HEK293 (cell line): ENCODE measurements at regions not wholly inside any gene's neighbourhood (a gene's known extent, or its start where the extent isn't known, plus 50 kb on each side); places are given as distances from the start of the nearest gene placed in this dataset.

Experiments
- GFI1B ChIP-seq: fragments of 450-650 bp; formaldehyde crosslinking; IDR thresholded peaks from 2 replicates; pipeline ENCODE4 v1.5.1; 2016; ENCODE audit warnings: missing biosample characterization, missing genetic modification characterization
- IKZF3 ChIP-seq: fragments of 450-650 bp; IDR thresholded peaks from 2 replicates; pipeline ENCODE4 v1.5.0; 2018; ENCODE audit warnings: missing biosample characterization, mild to moderate bottlenecking, missing genetic modification characterization, moderate library complexity
- SCRT1 ChIP-seq: fragments of 450-650 bp; formaldehyde crosslinking; IDR thresholded peaks from 2 replicates; pipeline ENCODE4 v1.5.1; 2016; ENCODE audit warnings: missing biosample characterization, missing genetic modification characterization, borderline replicate concordance
- ZBTB44 ChIP-seq: fragments of 450-650 bp; IDR thresholded peaks from 2 replicates; pipeline ENCODE4 v1.5.1; 2018; ENCODE audit warnings: missing biosample characterization, mild to moderate bottlenecking, missing genetic modification characterization
- ZBTB48 ChIP-seq: fragments of 450-650 bp; formaldehyde crosslinking; IDR thresholded peaks from 2 replicates; pipeline ENCODE4 v1.5.1; 2016; ENCODE audit warnings: missing biosample characterization, missing genetic modification characterization
- ZBTB7A ChIP-seq: fragments of 450-650 bp; formaldehyde crosslinking; IDR thresholded peaks from 2 replicates; pipeline ENCODE4 v1.5.1; 2016; ENCODE audit warnings: low read depth, missing biosample characterization, missing genetic modification characterization
- ZFP37 ChIP-seq: fragments of 450-650 bp; formaldehyde crosslinking; IDR thresholded peaks from 2 replicates; pipeline ENCODE4 v1.5.1; 2016; ENCODE audit warnings: missing biosample characterization, missing genetic modification characterization
- ZNF114 ChIP-seq: fragments of 450-650 bp; formaldehyde crosslinking; IDR thresholded peaks from 2 replicates; pipeline ENCODE4 v1.5.0; 2017; ENCODE audit warnings: missing biosample characterization, missing genetic modification characterization
- ZNF16 ChIP-seq: fragments of 450-650 bp; formaldehyde crosslinking; IDR thresholded peaks from 2 replicates; pipeline ENCODE4 v1.5.1; 2016; ENCODE audit warnings: low read depth, missing biosample characterization, missing genetic modification characterization
- ZNF175 ChIP-seq: fragments of 450-650 bp; formaldehyde crosslinking; IDR thresholded peaks from 2 replicates; pipeline ENCODE4 v1.5.1; 2016; ENCODE audit warnings: missing biosample characterization, missing genetic modification characterization
- ZNF221 ChIP-seq: fragments of 450-650 bp; formaldehyde crosslinking; IDR thresholded peaks from 2 replicates; pipeline ENCODE4 v1.5.1; 2017; ENCODE audit warnings: missing biosample characterization, missing genetic modification characterization, borderline replicate concordance
- ZNF266 ChIP-seq: fragments of 450-650 bp; formaldehyde crosslinking; IDR thresholded peaks from 2 replicates; pipeline ENCODE4 v1.5.1; 2016; ENCODE audit warnings: missing biosample characterization, missing genetic modification characterization, low read depth
- ZNF274 ChIP-seq, 2 experiments: fragments of 200-500 bp in 1 of 2; fragments of 450-650 bp in 1 of 2; sonication (Bioruptor generic) in 1 of 2; formaldehyde crosslinking in 1 of 2; IDR thresholded peaks; 2 replicates each; pipeline versions ENCODE4 v1.5.1 to v1.6.1; 2014 to 2016; ENCODE audit warnings: borderline replicate concordance in 1 of 2, inconsistent platforms in 1 of 2, low read length in 1 of 2, missing biosample characterization in 1 of 2, missing genetic modification characterization in 1 of 2
- ZNF292 ChIP-seq: fragments of 450-650 bp; formaldehyde crosslinking; IDR thresholded peaks from 2 replicates; pipeline ENCODE4 v1.5.1; 2016; ENCODE audit warnings: low read depth, missing biosample characterization, missing genetic modification characterization, borderline replicate concordance
- ZNF324 ChIP-seq: fragments of 450-650 bp; formaldehyde crosslinking; IDR thresholded peaks from 2 replicates; pipeline ENCODE4 v1.5.1; 2016; ENCODE audit warnings: missing biosample characterization, missing genetic modification characterization
- ZNF354C ChIP-seq: fragments of 450-650 bp; formaldehyde crosslinking; IDR thresholded peaks from 2 replicates; pipeline ENCODE4 v1.5.1; 2016; ENCODE audit warnings: missing biosample characterization, missing genetic modification characterization, low read depth, borderline replicate concordance
- ZNF391 ChIP-seq: fragments of 450-650 bp; formaldehyde crosslinking; IDR thresholded peaks from 2 replicates; pipeline ENCODE4 v1.5.1; 2016; ENCODE audit warnings: low read depth, missing biosample characterization, missing genetic modification characterization, borderline replicate concordance
- ZNF423 ChIP-seq: fragments of 450-650 bp; formaldehyde crosslinking; IDR thresholded peaks from 2 replicates; pipeline ENCODE4 v1.5.1; 2016; ENCODE audit warnings: missing biosample characterization, missing genetic modification characterization
- ZNF473 ChIP-seq: fragments of 450-650 bp; formaldehyde crosslinking; IDR thresholded peaks from 2 replicates; pipeline ENCODE4 v1.5.1; 2017; ENCODE audit warnings: missing biosample characterization, missing genetic modification characterization
- ZNF544 ChIP-seq: fragments of 450-650 bp; formaldehyde crosslinking; IDR thresholded peaks from 2 replicates; pipeline ENCODE4 v1.5.0; 2017; ENCODE audit warnings: missing biosample characterization, missing genetic modification characterization
- ZNF610 ChIP-seq: fragments of 450-650 bp; formaldehyde crosslinking; IDR thresholded peaks from 2 replicates; pipeline ENCODE4 v1.5.1; 2016; ENCODE audit warnings: missing biosample characterization, missing genetic modification characterization, borderline replicate concordance
- ZNF623 ChIP-seq: fragments of 450-650 bp; formaldehyde crosslinking; IDR thresholded peaks from 2 replicates; pipeline ENCODE4 v1.5.1; 2016; ENCODE audit warnings: missing biosample characterization, missing genetic modification characterization
- ZNF624 ChIP-seq: fragments of 450-650 bp; formaldehyde crosslinking; IDR thresholded peaks from 2 replicates; pipeline ENCODE4 v1.5.1; 2017; ENCODE audit warnings: missing biosample characterization, missing genetic modification characterization
- ZNF701 ChIP-seq: fragments of 450-650 bp; formaldehyde crosslinking; IDR thresholded peaks from 2 replicates; pipeline ENCODE4 v1.5.1; 2016; ENCODE audit warnings: missing biosample characterization, missing genetic modification characterization
- ZNF843 ChIP-seq: fragments of 450-650 bp; formaldehyde crosslinking; IDR thresholded peaks from 2 replicates; pipeline ENCODE4 v1.5.1; 2016; ENCODE audit warnings: missing biosample characterization, missing genetic modification characterization
- ZSCAN16 ChIP-seq: fragments of 450-650 bp; formaldehyde crosslinking; IDR thresholded peaks from 2 replicates; pipeline ENCODE4 v1.5.1; 2016; ENCODE audit warnings: missing biosample characterization, missing genetic modification characterization
- TF ChIP-seq, protein P1 (sequence below): fragments of 450-650 bp; formaldehyde crosslinking; IDR thresholded peaks from 2 replicates; pipeline ENCODE4 v1.5.1; 2016; ENCODE audit warnings: missing biosample characterization, missing genetic modification characterization
- TF ChIP-seq, protein P2 (sequence below): fragments of 450-650 bp; formaldehyde crosslinking; IDR thresholded peaks from 2 replicates; pipeline ENCODE4 v1.5.1; 2016; ENCODE audit warnings: missing biosample characterization, missing genetic modification characterization
- TF ChIP-seq, protein P3 (sequence below): fragments of 450-650 bp; formaldehyde crosslinking; IDR thresholded peaks from 2 replicates; pipeline ENCODE4 v1.5.1; 2016; ENCODE audit warnings: missing biosample characterization, missing genetic modification characterization
- TF ChIP-seq, protein P4 (sequence below): fragments of 450-650 bp; formaldehyde crosslinking; IDR thresholded peaks from 2 replicates; pipeline ENCODE4 v1.5.1; 2016; ENCODE audit warnings: missing biosample characterization, missing genetic modification characterization
- TF ChIP-seq, protein P5 (sequence below): fragments of 450-650 bp; formaldehyde crosslinking; IDR thresholded peaks from 2 replicates; pipeline ENCODE4 v1.5.1; 2017; ENCODE audit warnings: missing biosample characterization, mild to moderate bottlenecking, missing genetic modification characterization, moderate library complexity

- TF ChIP-seq ZNF624 (tag by site-specific recombination) (no peak), ZNF423 (tag by site-specific recombination) (no peak), ZBTB48 (tag by site-specific recombination) (no peak), ZNF544 (tag by site-specific recombination) (no peak), ZNF473 (no peak), ZNF354C (tag by site-specific recombination) (no peak), ZSCAN16 (tag by site-specific recombination) (peak; percentile 15; the same call in 1 of the 2 replicates), ZNF610 (peak; percentile 64; the same call in 1 of the 2 replicates), ZNF175 (no peak), IKZF3 (tag by site-specific recombination) (0 out of 2 replicates have a peak, but pooled peaks have one; percentile 49), SCRT1 (tag by site-specific recombination) (no peak), ZNF623 (tag by site-specific recombination) (no peak), ZBTB7A (tag by site-specific recombination) (no peak), ZNF292 (no peak), ZNF114 (no peak), ZBTB44 (no peak), GFI1B (tag by site-specific recombination) (no peak), ZNF16 (no peak), ZNF843 (tag by site-specific recombination) (peak; percentile 67), ZNF274 (IDR thresholded peaks at IDR 0.05; ENCODE audit: low read length) (no peak), ZNF274 (tag by site-specific recombination; IDR thresholded peaks at IDR 0.05; ENCODE audit: borderline replicate concordance) (no peak), ZNF701 (tag by site-specific recombination) (no peak), ZNF266 (no peak), ZNF221 (tag by site-specific recombination) (no peak), ZFP37 (tag by site-specific recombination) (no peak), ZNF391 (tag by site-specific recombination) (no peak), ZNF324 (no peak)
- TF ChIP-seq, protein P1, sequence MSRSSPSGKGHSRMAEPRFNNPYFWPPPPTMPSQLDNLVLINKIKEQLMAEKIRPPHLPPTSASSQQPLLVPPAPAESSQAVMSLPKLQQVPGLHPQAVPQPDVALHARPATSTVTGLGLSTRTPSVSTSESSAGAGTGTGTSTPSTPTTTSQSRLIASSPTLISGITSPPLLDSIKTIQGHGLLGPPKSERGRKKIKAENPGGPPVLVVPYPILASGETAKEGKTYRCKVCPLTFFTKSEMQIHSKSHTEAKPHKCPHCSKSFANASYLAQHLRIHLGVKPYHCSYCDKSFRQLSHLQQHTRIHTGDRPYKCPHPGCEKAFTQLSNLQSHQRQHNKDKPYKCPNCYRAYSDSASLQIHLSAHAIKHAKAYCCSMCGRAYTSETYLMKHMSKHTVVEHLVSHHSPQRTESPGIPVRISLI (tag by site-specific recombination), result no peak
- TF ChIP-seq, protein P2, sequence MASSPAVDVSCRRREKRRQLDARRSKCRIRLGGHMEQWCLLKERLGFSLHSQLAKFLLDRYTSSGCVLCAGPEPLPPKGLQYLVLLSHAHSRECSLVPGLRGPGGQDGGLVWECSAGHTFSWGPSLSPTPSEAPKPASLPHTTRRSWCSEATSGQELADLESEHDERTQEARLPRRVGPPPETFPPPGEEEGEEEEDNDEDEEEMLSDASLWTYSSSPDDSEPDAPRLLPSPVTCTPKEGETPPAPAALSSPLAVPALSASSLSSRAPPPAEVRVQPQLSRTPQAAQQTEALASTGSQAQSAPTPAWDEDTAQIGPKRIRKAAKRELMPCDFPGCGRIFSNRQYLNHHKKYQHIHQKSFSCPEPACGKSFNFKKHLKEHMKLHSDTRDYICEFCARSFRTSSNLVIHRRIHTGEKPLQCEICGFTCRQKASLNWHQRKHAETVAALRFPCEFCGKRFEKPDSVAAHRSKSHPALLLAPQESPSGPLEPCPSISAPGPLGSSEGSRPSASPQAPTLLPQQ, result peak; percentile 19; the same call in 1 of the 2 replicates
- TF ChIP-seq, protein P3, sequence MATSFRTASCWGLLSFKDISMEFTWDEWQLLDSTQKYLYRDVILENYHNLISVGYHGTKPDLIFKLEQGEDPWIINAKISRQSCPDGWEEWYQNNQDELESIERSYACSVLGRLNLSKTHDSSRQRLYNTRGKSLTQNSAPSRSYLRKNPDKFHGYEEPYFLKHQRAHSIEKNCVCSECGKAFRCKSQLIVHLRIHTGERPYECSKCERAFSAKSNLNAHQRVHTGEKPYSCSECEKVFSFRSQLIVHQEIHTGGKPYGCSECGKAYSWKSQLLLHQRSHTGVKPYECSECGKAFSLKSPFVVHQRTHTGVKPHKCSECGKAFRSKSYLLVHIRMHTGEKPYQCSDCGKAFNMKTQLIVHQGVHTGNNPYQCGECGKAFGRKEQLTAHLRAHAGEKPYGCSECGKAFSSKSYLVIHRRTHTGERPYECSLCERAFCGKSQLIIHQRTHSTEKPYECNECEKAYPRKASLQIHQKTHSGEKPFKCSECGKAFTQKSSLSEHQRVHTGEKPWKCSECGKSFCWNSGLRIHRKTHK (tag by site-specific recombination), result no peak
- TF ChIP-seq, protein P4, sequence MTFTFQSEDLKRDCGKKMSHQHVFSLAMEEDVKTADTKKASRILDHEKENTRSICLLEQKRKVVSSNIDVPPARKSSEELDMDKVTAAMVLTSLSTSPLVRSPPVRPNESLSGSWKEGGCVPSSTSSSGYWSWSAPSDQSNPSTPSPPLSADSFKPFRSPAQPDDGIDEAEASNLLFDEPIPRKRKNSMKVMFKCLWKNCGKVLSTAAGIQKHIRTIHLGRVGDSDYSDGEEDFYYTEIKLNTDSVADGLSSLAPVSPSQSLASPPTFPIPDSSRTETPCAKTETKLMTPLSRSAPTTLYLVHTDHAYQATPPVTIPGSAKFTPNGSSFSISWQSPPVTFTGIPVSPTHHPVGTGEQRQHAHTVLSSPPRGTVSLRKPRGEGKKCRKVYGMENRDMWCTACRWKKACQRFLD, result no peak
- TF ChIP-seq, protein P5, sequence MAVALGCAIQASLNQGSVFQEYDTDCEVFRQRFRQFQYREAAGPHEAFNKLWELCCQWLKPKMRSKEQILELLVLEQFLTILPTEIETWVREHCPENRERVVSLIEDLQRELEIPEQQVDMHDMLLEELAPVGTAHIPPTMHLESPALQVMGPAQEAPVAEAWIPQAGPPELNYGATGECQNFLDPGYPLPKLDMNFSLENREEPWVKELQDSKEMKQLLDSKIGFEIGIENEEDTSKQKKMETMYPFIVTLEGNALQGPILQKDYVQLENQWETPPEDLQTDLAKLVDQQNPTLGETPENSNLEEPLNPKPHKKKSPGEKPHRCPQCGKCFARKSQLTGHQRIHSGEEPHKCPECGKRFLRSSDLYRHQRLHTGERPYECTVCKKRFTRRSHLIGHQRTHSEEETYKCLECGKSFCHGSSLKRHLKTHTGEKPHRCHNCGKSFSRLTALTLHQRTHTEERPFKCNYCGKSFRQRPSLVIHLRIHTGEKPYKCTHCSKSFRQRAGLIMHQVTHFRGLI (tag by site-specific recombination), result no peak; the same call in 1 of the 2 replicates
These were observed 336.8 kb downstream of the WDR11 start (continued) for GRCh38 chr10:121188005-121188404.
